CD14-positive monocyte (primary cell): ENCODE measurements at regions not wholly inside any gene's neighbourhood (a gene's known extent, or its start where the extent isn't known, plus 50 kb on each side); places are given as distances from the start of the nearest gene placed in this dataset.

ENCODE experiments used
- DNase-seq, 3 donors: peaks; one replicate each; pipeline ENCODE4 v3.0.0-alpha.2; 2011 to 2022
- H2AFZ ChIP-seq: 2 replicates; pipeline ENCODE4 v1.6.0; 2012; ENCODE audit warnings: mild to moderate bottlenecking, low read depth, low read length, inconsistent platforms; ENCODE audit not compliant: insufficient read depth, poor library complexity, severe bottlenecking
- H3K27ac ChIP-seq, 2 donors: 1 replicate in 1 of 2; 2 replicates in 1 of 2; pipeline ENCODE4 v1.5.1; 2012 to 2013; ENCODE audit warnings: low read length in 2 of 2, control low read depth in 1 of 2, inconsistent platforms in 1 of 2, low read depth in 1 of 2, mild to moderate bottlenecking in 1 of 2
- H3K27me3 ChIP-seq, 2 donors: one replicate each; pipeline versions ENCODE4 v1.6.0 to v1.6.1; 2011 to 2013; ENCODE audit warnings: low read length in 2 of 2; ENCODE audit not compliant: control insufficient read depth in 2 of 2, insufficient read depth in 2 of 2
- H3K36me3 ChIP-seq, 2 donors: replicated peaks in 1 of 2; 1 replicate in 1 of 2; 2 replicates in 1 of 2; pipeline versions ENCODE4 v1.5.1 to v1.6.1; 2012 to 2013; ENCODE audit warnings: low read length in 2 of 2, control low read depth in 1 of 2, inconsistent platforms in 1 of 2, mild to moderate bottlenecking in 1 of 2; ENCODE audit not compliant: insufficient read depth in 2 of 2, control insufficient read depth in 1 of 2
- H3K4me1 ChIP-seq, 2 donors: 1 replicate in 1 of 2; 2 replicates in 1 of 2; pipeline versions ENCODE4 v1.5.1 to v1.6.1; 2012 to 2013; ENCODE audit warnings: low read length in 2 of 2, control low read depth in 1 of 2, inconsistent platforms in 1 of 2, mild to moderate bottlenecking in 1 of 2, moderate library complexity in 1 of 2; ENCODE audit not compliant: insufficient read depth in 2 of 2, control insufficient read depth in 1 of 2
- H3K4me2 ChIP-seq: replicated peaks from 2 replicates; pipeline ENCODE3; 2012; ENCODE audit warnings: low read length, moderate library complexity, mild to moderate bottlenecking; ENCODE audit not compliant: poor library complexity, severe bottlenecking; ENCODE audit errors: extremely low read depth
- H3K4me3 ChIP-seq, 3 experiments: fragments of 200-600 bp in 1 of 3; sonication (generic) in 1 of 3; replicated peaks in 1 of 3; 1 replicate in 2 of 3; 2 replicates in 1 of 3; pipeline ENCODE4 v1.5.1; 2011 to 2013; ENCODE audit warnings: low read length in 3 of 3, mild to moderate bottlenecking in 3 of 3, control low read depth in 2 of 3, low read depth in 2 of 3, inconsistent platforms in 1 of 3, moderate library complexity in 1 of 3
- H3K79me2 ChIP-seq: 2 replicates; pipeline ENCODE4 v1.6.0; 2012; ENCODE audit warnings: mild to moderate bottlenecking, control low read depth, inconsistent platforms, low read length, moderate library complexity; ENCODE audit not compliant: insufficient read depth
- H3K9ac ChIP-seq: 2 replicates; pipeline ENCODE4 v1.6.0; 2017; ENCODE audit warnings: low read length, mild to moderate bottlenecking; ENCODE audit not compliant: insufficient read depth, poor library complexity, severe bottlenecking
- H3K9me3 ChIP-seq, 2 donors: replicated peaks in 1 of 2; 1 replicate in 1 of 2; 2 replicates in 1 of 2; pipeline versions ENCODE4 v1.5.1 to v1.6.1; 2012 to 2013; ENCODE audit warnings: low read length in 2 of 2, control low read depth in 1 of 2; ENCODE audit not compliant: control insufficient read depth in 1 of 2, insufficient read depth in 1 of 2
- H4K20me1 ChIP-seq: 2 replicates; pipeline ENCODE4 v1.6.0; 2012; ENCODE audit warnings: mild to moderate bottlenecking, low read length, control low read depth, moderate library complexity; ENCODE audit not compliant: insufficient read depth
- H3K27ac Mint-ChIP-seq, 7 donors: one replicate each; pipeline ENCODE4 v1.8.0; 2020; ENCODE audit warnings: mild to moderate bottlenecking in 7 of 7, mixed read lengths in 7 of 7, moderate library complexity in 6 of 7, inconsistent platforms in 2 of 7
- H3K27me3 Mint-ChIP-seq, 3 donors: one replicate each; pipeline ENCODE4 v1.8.0; 2021 to 2022; ENCODE audit warnings: low read depth in 3 of 3, mild to moderate bottlenecking in 3 of 3, mixed read lengths in 3 of 3, moderate library complexity in 3 of 3, inconsistent platforms in 1 of 3
- H3K36me3 Mint-ChIP-seq, 2 donors: one replicate each; pipeline ENCODE4 v1.8.0; 2020; ENCODE audit warnings: mixed read lengths in 2 of 2, inconsistent platforms in 1 of 2, mild to moderate bottlenecking in 1 of 2
- H3K4me1 Mint-ChIP-seq: one replicate; pipeline ENCODE4 v1.8.0; 2020; ENCODE audit warnings: mild to moderate bottlenecking, mixed read lengths
- H3K4me3 Mint-ChIP-seq, 2 donors: one replicate each; pipeline ENCODE4 v1.8.0; 2020; ENCODE audit warnings: mild to moderate bottlenecking in 2 of 2, mixed read lengths in 2 of 2, moderate library complexity in 1 of 2
- H3K9me3 Mint-ChIP-seq, 7 donors: one replicate each; pipeline ENCODE4 v1.8.0; 2020 to 2022; ENCODE audit warnings: mixed read lengths in 7 of 7, mild to moderate bottlenecking in 6 of 7, moderate library complexity in 6 of 7, inconsistent platforms in 2 of 7
- WGBS: methylation state at CpG from one replicate; pipeline ENCODE4 v1.1.5; 2013; ENCODE audit warnings: missing lambda C conversion rate; ENCODE audit not compliant: insufficient coverage; 5-methylcytosine and 5-hydroxymethylcytosine counted together
- intact Hi-C, 2 donors: fragments of 100-400 bp; cut with micrococcal nuclease; formaldehyde crosslinking; loops; one replicate each; pipeline versions ENCODE4 v1.15.0 to v1.15.1; 2023
- TF ChIP-seq, protein P1 (sequence below): fragments of 200-600 bp; IDR thresholded peaks from one replicate; pipeline ENCODE4 v1.8.0; 2022; ENCODE audit warnings: antibody characterized with exemption, mild to moderate bottlenecking

GRCh38 chrX:20418379-20419150, 151.9 kb upstream of the RPS6KA3 start:
- Histone ChIP-seq H3K9ac (no peak overlapping the region), H3K4me3 (no peak overlapping the region), H3K4me1 (peaks cover 10 to 14% of the 10 kb centered on the region in 2 donors), H4K20me1 (no peaks in the 10 kb centered on the region), H3K27ac (no peak overlapping the region), H3K36me3 (no peaks in the 10 kb centered on the region), H2AFZ (peak overlapping the region; percentile 41), H3K79me2 (no peaks in the 10 kb centered on the region), H3K4me2 (no peak overlapping the region), H3K27me3 (peaks cover 0 to 2% of the 10 kb centered on the region in 2 donors), H3K9me3 (no peaks in the 10 kb centered on the region)
- Mint-ChIP-seq H3K4me1 (peaks cover 18% of the 10 kb centered on the region), H3K9me3 (no peaks in the 10 kb centered on the region), H3K36me3 (no peaks in the 10 kb centered on the region), H3K4me3 (no peak overlapping the region), H3K27me3 (peaks cover 0 to 3% (median 3%) of the 10 kb centered on the region in 3 donors), H3K27ac (peak overlapping the region in 1 of 7 donors; percentile 37)
- DNase-seq: no peak
- intact Hi-C loops: no loop called here
- 20% methylated on average over 2 of the region's 9 CpGs for WGBS
- TF ChIP-seq, protein P1, sequence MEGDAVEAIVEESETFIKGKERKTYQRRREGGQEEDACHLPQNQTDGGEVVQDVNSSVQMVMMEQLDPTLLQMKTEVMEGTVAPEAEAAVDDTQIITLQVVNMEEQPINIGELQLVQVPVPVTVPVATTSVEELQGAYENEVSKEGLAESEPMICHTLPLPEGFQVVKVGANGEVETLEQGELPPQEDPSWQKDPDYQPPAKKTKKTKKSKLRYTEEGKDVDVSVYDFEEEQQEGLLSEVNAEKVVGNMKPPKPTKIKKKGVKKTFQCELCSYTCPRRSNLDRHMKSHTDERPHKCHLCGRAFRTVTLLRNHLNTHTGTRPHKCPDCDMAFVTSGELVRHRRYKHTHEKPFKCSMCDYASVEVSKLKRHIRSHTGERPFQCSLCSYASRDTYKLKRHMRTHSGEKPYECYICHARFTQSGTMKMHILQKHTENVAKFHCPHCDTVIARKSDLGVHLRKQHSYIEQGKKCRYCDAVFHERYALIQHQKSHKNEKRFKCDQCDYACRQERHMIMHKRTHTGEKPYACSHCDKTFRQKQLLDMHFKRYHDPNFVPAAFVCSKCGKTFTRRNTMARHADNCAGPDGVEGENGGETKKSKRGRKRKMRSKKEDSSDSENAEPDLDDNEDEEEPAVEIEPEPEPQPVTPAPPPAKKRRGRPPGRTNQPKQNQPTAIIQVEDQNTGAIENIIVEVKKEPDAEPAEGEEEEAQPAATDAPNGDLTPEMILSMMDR: no peak

GRCh38 chrX:20414762-20415445, 148.2 kb upstream of the RPS6KA3 start:
- H3K4me2 ChIP-seq: no peak overlapping the region
- H4K20me1 ChIP-seq: no peaks in the 10 kb centered on the region
- no peak overlapping the region for H3K9ac ChIP-seq
- no peak for DNase-seq
- no CpG with 5 or more reads among the region's 9 CpGs for WGBS
- Mint-ChIP-seq H3K27ac (no peak overlapping the region), H3K4me3 (no peak overlapping the region), H3K27me3 (peaks cover 0 to 7% (median 3%) of the 10 kb centered on the region in 3 donors), H3K36me3 (no peaks in the 10 kb centered on the region), H3K9me3 (peaks cover 0 to 4% (median 0%) of the 10 kb centered on the region in 7 donors), H3K4me1 (peaks cover 29% of the 10 kb centered on the region)
- intact Hi-C loops: no loop called here
- no peaks in the 10 kb centered on the region for H3K27me3 ChIP-seq
- no peak overlapping the region for H2AFZ ChIP-seq
- no peak overlapping the region for H3K4me3 ChIP-seq
- TF ChIP-seq, protein P1: no peak
- peaks cover 22 to 25% of the 10 kb centered on the region in 2 donors for H3K4me1 ChIP-seq
- H3K79me2 ChIP-seq: no peaks in the 10 kb centered on the region
- H3K9me3 ChIP-seq: no peaks in the 10 kb centered on the region
- H3K27ac ChIP-seq: no peak overlapping the region
- H3K36me3 ChIP-seq: no peaks in the 10 kb centered on the region
